Activated effector memory CD4-positive, alpha-beta T cell treated with anti-CD3 and anti-CD28 coated beads, Interleukin-2, amount 50 U/mL, for 16 hours (primary cell): ENCODE measurements at regions not wholly inside any gene's neighbourhood (a gene's known extent, or its start where the extent isn't known, plus 50 kb on each side); places are given as distances from the start of the nearest gene placed in this dataset.

Experiments
- DNase-seq: peaks from one replicate; pipeline ENCODE4 v3.0.0-alpha.2; 2020

GRCh38 chr7:85475476-85475875 is 288.6 kb upstream of the SEMA3D start:
- no peak for DNase-seq

DNA sequence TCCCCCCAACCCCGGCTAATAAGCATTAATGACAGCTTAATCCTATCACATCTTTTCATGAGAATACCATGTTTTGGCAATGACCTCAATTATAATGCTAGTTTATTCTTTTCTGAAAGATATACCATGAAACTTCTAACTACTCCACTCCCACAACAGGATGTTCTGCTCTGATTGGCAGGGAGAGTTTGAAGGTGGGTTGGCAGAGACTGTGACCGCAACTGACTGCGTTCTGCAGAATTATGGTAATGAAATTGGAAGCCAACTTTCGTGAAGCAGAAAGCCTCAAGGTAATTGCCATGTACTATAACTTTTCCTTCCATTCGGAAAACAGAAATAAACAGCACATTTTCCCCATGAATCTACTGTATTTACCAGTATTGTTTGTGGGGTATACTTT is 288.2 kb upstream of the SEMA3D start:
- DNase-seq: no peak

DNA sequence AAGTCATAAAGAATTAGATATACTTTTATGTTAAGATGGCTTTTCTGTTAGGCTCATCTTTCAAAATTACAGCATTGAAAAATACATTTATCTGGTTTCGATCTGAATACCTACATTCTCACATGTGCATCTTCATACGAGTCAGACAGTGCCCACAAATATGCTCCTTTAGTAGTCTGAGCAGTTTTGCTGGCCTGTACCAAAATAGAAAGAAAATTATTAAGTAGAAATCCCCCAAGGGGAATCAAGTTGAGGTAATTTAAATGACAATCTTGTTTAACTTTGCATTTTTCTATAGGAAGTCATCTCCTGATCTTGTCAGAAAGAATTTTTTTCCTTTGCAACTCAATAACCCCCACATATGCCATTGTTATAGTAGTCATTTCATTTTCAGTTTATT is 287.4 kb upstream of the SEMA3D start:
- DNase-seq: no peak

DNA sequence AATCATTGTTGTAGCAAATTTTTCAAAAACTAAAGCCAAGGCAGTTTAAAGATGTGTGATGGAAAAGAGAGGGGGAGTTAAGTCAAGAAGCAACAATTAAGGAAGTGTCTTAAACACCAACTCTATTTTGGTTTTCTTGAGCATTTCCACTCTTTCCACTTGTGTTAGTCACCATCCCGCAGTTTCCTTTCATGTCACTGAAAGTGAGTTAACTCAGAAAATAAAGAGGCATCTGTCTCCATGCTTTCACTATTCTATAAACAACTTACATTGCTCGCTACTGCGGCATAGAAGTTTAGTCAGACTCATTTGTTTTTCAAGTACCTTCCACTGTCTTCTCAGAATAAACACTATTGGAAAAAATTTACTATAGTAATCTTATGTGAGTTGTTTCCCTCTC is 284.9 kb upstream of the SEMA3D start:
- DNase-seq: no peak

DNA sequence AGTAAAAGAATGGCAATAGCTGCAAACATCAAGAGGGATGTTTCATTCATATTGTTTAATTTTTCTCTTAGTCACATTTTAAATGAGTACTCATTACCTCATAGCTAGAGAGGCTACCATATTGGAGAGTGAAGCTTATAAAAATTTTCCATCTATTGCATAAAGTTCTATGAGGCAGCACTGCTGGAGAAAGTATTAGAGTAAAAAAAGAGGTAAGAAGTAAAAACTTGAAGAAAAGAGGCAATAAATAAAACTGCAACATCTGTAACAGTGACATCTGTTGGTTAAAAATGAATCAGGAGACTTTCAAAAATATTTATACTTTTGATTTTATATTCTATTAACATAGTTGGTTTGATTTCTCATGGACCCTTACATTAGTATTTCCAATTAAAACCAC is 284.5 kb upstream of the SEMA3D start:
- DNase-seq: no peak

DNA sequence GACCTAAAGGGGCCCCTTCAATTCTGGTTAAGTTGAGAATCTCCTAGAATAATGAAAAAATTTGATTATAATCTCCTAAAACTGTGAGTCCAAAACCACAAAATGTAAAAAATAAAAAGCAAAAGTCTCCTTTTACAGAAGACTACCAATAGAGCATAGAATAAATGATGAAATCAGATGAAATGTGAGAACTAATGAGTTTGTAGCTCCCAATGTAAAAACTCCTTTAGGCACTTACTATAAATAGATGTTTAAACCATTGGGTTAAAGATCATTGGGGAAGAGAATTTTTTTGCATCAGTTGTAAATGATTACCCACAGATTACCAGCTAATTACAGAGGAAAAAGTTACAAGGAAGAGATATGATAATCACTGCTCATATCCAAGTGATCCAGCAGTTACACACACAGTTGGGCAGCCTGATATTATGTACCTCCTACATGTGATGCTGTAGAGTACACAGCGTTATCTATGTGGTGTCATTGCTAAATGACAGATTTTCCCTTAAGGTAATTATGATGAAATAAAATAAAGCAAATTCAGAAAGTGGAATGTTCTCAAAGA is 282.7 kb upstream of the SEMA3D start:
- no peak for DNase-seq

GRCh38 chr7:85464042-85464651 is 277.3 kb upstream of the SEMA3D start:
- no peak for DNase-seq

DNA sequence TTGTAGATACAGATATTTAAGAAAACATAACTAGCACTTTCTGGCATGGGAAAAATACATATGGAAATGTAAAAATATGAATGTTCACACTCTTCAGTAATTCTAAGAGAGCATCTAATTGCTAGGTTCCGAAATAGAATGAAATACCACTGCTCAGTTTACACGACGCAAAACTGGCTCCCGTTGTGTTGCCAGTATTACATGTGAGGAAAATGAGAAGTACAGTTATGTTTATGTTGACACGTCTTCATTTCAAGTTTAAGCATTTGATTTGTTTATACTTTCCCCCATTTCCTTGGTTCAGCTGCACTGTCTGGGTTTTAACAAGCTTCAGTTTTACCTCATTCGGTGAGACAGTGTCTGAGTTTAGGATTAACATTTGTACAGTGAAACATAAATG is 275.8 kb upstream of the SEMA3D start:
- DNase-seq: no peak

- no peak for DNase-seq
Measured at GRCh38 chr7:85457911-85458310, 271.1 kb upstream of the SEMA3D start.

GRCh38 chr7:85456254-85456653 is 269.4 kb upstream of the SEMA3D start:
- DNase-seq: no peak

DNA sequence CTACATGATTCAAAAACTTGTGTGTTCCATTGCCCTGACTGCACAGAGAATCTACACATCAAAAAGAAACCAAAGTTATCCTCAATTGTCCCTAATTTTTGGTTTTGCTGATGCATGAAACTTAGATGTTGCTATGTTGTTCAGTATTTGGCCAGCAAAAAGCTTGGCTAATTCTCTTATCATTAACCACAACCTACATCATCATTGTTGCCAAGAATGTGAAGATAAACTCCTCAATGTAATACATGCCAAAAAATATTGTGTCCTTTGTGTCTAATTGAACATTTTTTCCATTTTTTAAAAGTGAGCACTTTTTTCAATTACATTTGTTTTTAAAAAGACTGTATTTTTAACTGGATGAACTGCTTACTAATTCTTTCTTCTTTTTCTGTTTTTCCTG is 268.0 kb upstream of the SEMA3D start:
- DNase-seq: no peak

DNA sequence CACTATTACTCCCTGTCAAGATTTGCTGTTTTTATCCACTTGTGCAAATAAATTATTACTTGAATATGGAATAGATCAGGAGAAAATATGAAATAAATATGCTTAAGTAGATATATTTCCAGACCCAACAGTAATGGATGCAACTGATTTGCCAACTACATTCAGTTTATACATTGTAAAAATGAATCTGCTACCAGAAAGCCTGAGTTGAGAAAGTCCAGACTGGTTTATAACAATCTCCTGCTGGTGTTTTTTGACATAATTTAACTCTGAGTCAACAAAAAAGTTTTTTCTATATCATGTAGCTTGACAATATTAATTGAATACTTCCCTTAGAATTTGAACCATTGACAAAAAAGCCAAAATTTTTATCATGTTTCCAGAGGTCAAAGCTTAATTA is 265.8 kb upstream of the SEMA3D start:
- no peak for DNase-seq

GRCh38 chr7:85449478-85449877 is 262.6 kb upstream of the SEMA3D start:
- DNase-seq: no peak

DNA sequence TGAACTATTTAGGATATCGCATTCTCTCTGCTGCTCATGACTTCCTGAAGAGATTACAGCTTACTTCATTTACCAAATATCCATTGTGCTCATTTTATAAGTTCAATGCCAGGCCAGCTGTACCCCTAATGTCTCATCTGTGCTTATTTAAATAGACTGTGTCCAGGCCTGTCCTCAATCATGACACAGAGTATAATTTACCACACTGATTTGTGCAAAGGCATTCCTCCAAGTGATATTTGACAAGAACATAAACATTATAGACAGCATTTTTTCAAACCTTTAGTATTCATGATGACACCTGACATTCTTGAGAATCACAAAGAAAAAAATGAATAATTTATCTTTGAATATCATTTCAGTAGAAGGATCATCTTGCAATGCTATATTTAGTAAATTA is 260.1 kb upstream of the SEMA3D start:
- no peak for DNase-seq

GRCh38 chr7:85426487-85426960 is 239.7 kb upstream of the SEMA3D start:
- DNase-seq: no peak

- peak; percentile 36 for DNase-seq
Measured at GRCh38 chr7:85424298-85424697, 237.4 kb upstream of the SEMA3D start.

GRCh38 chr7:85423209-85423895 is 236.5 kb upstream of the SEMA3D start:
- peak; percentile 33 for DNase-seq

- no peak for DNase-seq
Measured at GRCh38 chr7:85415743-85416142, 228.9 kb upstream of the SEMA3D start.

DNA sequence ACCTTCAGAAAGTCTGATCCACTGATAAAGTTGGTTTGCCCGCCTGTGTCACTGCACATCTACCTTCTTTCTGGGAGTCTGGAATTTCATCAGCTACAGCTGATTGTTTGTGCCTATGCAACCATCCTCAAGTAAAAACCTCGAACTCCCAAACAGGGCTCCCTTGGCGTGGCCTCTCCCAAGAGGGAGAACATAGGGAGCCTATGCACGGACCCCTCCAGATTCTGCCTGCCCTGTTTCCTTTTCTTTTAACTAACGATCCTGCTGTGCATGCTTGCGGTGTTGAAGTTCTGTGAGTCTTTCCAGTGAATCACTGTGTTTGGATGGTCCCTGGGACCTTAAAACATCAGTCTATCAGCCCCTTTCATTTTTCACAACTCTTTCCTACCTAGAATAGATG is 226.9 kb upstream of the SEMA3D start:
- no peak for DNase-seq

DNA sequence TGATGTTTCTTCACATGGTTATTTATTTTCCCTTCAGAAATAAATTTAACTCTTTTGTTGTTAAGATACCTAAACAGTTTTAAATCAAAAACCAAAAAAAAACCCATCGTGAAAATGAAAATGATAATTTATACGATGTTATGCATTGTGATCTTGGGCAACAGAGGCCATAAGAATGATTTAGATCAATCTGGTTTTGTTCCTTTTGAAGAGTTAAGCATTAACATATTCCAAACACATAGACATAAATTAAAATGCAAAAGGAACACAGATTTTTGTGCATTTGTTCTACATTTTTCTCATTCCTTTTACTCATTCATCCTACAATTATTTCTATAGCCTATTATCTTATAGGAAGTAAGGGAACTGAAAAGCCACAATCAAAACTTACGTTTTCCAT is 226.1 kb upstream of the SEMA3D start:
- no peak for DNase-seq

DNA sequence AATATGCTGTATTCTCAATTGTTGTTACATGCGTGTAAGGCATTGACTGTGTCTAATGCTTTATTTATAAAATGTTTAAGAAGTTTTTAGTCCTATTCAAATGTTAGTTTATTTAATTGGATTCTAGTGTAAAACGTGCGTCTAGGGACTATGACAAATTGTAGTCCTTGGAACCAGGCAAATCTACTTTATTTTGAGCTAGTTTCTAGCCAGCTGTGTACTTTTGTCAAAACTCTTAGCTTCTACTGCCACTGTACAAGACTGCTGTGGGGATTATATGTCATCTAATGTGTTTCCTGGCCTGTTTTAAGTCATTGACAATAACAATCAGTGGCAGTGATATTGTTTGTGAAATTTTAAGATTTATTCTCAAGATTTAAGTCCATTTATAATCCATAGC is 220.5 kb upstream of the SEMA3D start:
- DNase-seq: no peak

- DNase-seq: no peak
Measured at GRCh38 chr7:85405016-85405902, 218.4 kb upstream of the SEMA3D start.

DNA sequence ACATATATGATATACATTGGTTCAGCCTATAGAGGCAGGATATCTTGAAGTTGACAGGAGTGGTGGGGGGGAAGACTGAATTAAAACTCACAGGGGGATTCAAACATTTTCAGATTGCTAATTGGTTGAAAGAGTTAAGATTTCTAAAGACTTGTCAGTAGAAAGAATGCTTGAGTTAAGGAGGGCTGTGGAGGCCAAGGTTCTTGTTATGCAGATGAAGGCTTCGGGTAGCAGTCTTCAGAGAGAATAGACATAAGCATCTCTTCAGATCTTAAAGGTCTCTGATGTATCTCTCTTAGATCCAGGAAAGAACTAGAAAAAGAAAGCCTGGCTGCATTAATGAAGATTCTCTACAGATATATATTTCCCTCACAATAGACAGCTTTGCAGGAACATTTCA is 209.8 kb upstream of the SEMA3D start:
- no peak for DNase-seq

- DNase-seq: no peak
Measured at GRCh38 chr7:85392789-85393188, 205.9 kb upstream of the SEMA3D start.
